ENCODE measurements at regions not wholly inside any gene's neighbourhood (a gene's known extent, or its start where the extent isn't known, plus 50 kb on each side); places are given as distances from the start of the nearest gene placed in this dataset.

DNA sequence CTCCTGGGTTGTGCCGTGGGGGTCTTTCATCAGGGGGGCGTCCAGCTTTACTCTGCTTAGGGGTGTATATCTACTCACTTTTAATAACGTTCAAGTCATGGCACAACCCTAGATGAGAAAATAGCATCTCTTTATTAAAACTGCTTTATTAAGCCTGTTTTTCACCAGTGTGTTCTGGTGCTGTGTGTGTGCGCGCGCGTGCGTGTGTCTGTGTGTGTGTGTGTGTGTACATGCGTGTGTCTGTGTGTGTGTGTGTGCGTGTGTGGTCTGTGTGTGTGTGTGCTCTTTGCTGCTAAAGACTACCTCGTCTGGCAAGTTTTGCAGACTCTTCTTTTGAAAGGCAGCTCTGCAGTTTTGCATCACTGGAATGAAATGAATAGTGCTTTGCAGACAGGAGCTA, 390.9 kb upstream of the MKI67 start:
- TF ChIP-seq, protein P1, sequence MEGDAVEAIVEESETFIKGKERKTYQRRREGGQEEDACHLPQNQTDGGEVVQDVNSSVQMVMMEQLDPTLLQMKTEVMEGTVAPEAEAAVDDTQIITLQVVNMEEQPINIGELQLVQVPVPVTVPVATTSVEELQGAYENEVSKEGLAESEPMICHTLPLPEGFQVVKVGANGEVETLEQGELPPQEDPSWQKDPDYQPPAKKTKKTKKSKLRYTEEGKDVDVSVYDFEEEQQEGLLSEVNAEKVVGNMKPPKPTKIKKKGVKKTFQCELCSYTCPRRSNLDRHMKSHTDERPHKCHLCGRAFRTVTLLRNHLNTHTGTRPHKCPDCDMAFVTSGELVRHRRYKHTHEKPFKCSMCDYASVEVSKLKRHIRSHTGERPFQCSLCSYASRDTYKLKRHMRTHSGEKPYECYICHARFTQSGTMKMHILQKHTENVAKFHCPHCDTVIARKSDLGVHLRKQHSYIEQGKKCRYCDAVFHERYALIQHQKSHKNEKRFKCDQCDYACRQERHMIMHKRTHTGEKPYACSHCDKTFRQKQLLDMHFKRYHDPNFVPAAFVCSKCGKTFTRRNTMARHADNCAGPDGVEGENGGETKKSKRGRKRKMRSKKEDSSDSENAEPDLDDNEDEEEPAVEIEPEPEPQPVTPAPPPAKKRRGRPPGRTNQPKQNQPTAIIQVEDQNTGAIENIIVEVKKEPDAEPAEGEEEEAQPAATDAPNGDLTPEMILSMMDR (IDR thresholded peaks at IDR 0.05): no peak
- no peak for TF ChIP-seq POLR2A (IDR thresholded peaks at IDR 0.05)
